HCEC 1CT (cell line): ENCODE measurements at regions not wholly inside any gene's neighbourhood (a gene's known extent, or its start where the extent isn't known, plus 50 kb on each side); places are given as distances from the start of the nearest gene placed in this dataset.

Experiments
- DNase-seq: peaks from one replicate; pipeline ENCODE4 v3.0.0-alpha.2; 2017

GRCh38 chr12:25716842-25717241 lies 163.8 kb upstream of the LMNTD1 start:
- DNase-seq, result no peak

- DNase-seq, result no peak
Observed at GRCh38 chr12:25717552-25717951, 164.5 kb upstream of the LMNTD1 start.

GRCh38 chr12:25718081-25718731 lies 165.1 kb upstream of the LMNTD1 start:
- DNase-seq, result no peak

- no peak for DNase-seq
Observed at GRCh38 chr12:25719505-25719904, 166.4 kb upstream of the LMNTD1 start.

GRCh38 chr12:25723336-25723735 lies 170.3 kb upstream of the LMNTD1 start:
- DNase-seq, result no peak

- DNase-seq, result peak; percentile 30
Observed at GRCh38 chr12:25723921-25724491, 170.9 kb upstream of the LMNTD1 start.

GRCh38 chr12:25725470-25725869 lies 172.4 kb upstream of the LMNTD1 start:
- DNase-seq, result no peak

- peak; percentile 52 for DNase-seq
Observed at GRCh38 chr12:25725931-25726330, 172.8 kb upstream of the LMNTD1 start.

GRCh38 chr12:25728056-25728595 lies 175.0 kb upstream of the LMNTD1 start:
- DNase-seq, result no peak

- DNase-seq, result no peak
Observed at GRCh38 chr12:25730489-25731349, 177.6 kb upstream of the LMNTD1 start.

GRCh38 chr12:25733541-25733940 lies 180.5 kb upstream of the LMNTD1 start:
- DNase-seq, result no peak

GRCh38 chr12:25734529-25735180 lies 181.6 kb upstream of the LMNTD1 start:
- DNase-seq, result no peak

GRCh38 chr12:25740617-25741016 lies 187.5 kb upstream of the LMNTD1 start:
- DNase-seq, result no peak

GRCh38 chr12:25741917-25742316 lies 188.8 kb upstream of the LMNTD1 start:
- no peak for DNase-seq

- no peak for DNase-seq
Observed at GRCh38 chr12:25743679-25744215, 190.7 kb upstream of the LMNTD1 start.

GRCh38 chr12:25744313-25744712 lies 191.2 kb upstream of the LMNTD1 start:
- peak; percentile 52 for DNase-seq

- no peak for DNase-seq
Observed at GRCh38 chr12:25745281-25745680, 192.2 kb upstream of the LMNTD1 start.

- no peak for DNase-seq
Observed at GRCh38 chr12:25746131-25746530, 193.0 kb upstream of the LMNTD1 start.

- no peak for DNase-seq
Observed at GRCh38 chr12:25752710-25753309, 199.7 kb upstream of the LMNTD1 start.

- DNase-seq, result no peak
Observed at GRCh38 chr12:25755136-25755970, 202.3 kb upstream of the LMNTD1 start.

- no peak for DNase-seq
Observed at GRCh38 chr12:25755971-25756260, 202.6 kb upstream of the RASSF8 start.
